ENCODE measurements at regions not wholly inside any gene's neighbourhood (a gene's known extent, or its start where the extent isn't known, plus 50 kb on each side); places are given as distances from the start of the nearest gene placed in this dataset.

DNA sequence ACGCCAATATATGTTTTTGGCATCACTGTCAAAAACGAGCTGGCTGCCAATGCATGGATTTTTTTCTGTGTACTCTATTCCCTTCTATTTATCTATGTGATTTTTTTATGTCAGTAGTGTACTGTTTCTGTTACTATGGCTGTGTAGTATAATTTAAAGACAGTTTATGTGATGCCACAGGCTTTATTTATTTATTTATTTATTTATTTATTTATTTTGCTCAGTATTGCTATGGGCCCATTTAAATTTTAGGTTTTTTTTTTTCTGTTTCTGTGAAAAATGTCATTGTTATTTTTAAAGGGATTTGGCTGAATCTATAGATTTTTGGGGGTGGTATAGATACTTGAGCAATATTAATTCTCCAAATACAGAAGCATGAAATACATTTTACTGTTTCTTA lies 338.4 kb upstream of the POU3F4 start (continued):
- TF ChIP-seq TCF7L2 (IDR thresholded peaks at IDR 0.05; ENCODE audit: borderline replicate concordance, extremely low read depth, insufficient read depth, insufficient read length) = no peak
- TF ChIP-seq EZH2phosphoT487 (IDR thresholded peaks at IDR 0.05; ENCODE audit: borderline replicate concordance) = no peak
- TF ChIP-seq, protein P1, sequence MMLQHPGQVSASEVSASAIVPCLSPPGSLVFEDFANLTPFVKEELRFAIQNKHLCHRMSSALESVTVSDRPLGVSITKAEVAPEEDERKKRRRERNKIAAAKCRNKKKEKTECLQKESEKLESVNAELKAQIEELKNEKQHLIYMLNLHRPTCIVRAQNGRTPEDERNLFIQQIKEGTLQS (IDR thresholded peaks at IDR 0.05) = no peak

DNA sequence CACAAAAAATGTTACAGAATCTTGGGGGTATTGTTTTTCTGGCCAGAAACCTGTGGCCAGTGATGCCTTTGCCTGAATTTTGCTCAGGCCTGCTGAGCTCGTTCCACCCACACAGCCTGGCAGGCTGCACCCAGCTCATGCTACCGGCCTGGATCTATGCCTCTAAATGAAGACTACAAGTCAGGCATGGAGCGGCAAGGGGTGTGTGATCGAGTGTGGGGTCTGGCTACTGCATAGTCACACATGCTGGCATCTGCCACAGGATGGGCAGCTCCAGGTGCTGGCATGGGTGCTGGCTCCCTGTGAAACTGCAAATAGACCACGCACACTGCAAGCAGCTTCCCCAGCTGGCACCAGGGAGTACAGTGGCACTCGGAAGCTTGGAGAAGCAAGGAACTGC lies 323.1 kb upstream of the POU3F4 start:
- Histone ChIP-seq H3K4me3 (replicated peaks in 1 of 2; ENCODE audit: low read depth in 1 of 2, low read length in 2 of 2) (no peak overlapping the region), H3K27ac (ENCODE audit: low read depth, low read length) (no peak overlapping the region), H3K79me2 (ENCODE audit: insufficient read depth, low read length) (no peaks in the 10 kb centered on the region), H3K36me3 (ENCODE audit: control insufficient read depth in 1 of 2, insufficient read depth in 2 of 2, low read length in 2 of 2) (no peaks in the 10 kb centered on the region), H3K9ac (ENCODE audit: low read length) (no peak overlapping the region), H3K9me2 (ENCODE audit: insufficient read depth) (no peaks in the 10 kb centered on the region), H2AFZ (ENCODE audit: low read depth, low read length, poor library complexity, severe bottlenecking) (no peak overlapping the region), H3K9me3 (ENCODE audit: control insufficient read depth in 1 of 2, insufficient read depth in 1 of 2, low read depth in 1 of 2, low read length in 2 of 2) (no peaks in the 10 kb centered on the region; a peak in 1 of 4 replicates), H3K27me3 (ENCODE audit: insufficient read depth, low read length) (no peaks in the 10 kb centered on the region), H3K4me2 (ENCODE audit: low read length) (no peak overlapping the region), H3K4me1 (ENCODE audit: control insufficient read depth in 1 of 2, insufficient read depth in 2 of 2, low read length in 2 of 2) (no peaks in the 10 kb centered on the region), H4K20me1 (ENCODE audit: insufficient read depth) (no peaks in the 10 kb centered on the region)
- DNase-seq (ENCODE audit: low read depth, low spot score) = no peak
- intact Hi-C loops (cut with micrococcal nuclease) = no loop called here
- BruUV-seq (replicated peaks) = no TSS peak
- TF ChIP-seq YY1 (IDR thresholded peaks at IDR 0.05; ENCODE audit: extremely low read depth, insufficient replicate concordance, low read depth, low read length) (no peak), SIN3A (IDR thresholded peaks at IDR 0.05; ENCODE audit: low read depth) (no peak), EZH2phosphoT487 (IDR thresholded peaks at IDR 0.05; ENCODE audit: borderline replicate concordance) (no peak), ZFX (IDR thresholded peaks at IDR 0.05) (no peak), FOSL1 (IDR thresholded peaks at IDR 0.05; ENCODE audit: low read depth) (no peak), CEBPB (IDR thresholded peaks at IDR 0.05; ENCODE audit: low read depth) (no peak), POLR2AphosphoS5 (IDR thresholded peaks at IDR 0.05; ENCODE audit: low read depth, low read length) (no peak), SP1 (IDR thresholded peaks at IDR 0.05; ENCODE audit: low read depth) (no peak), JUND (IDR thresholded peaks at IDR 0.05) (no peak), POLR2A (IDR thresholded peaks at IDR 0.05; ENCODE audit: borderline replicate concordance, extremely low read depth, insufficient read depth, insufficient read length) (no peak), EZH2 (IDR thresholded peaks at IDR 0.05) (no peak), CBX3 (IDR thresholded peaks at IDR 0.05; ENCODE audit: low read depth) (no peak), ELF1 (IDR thresholded peaks at IDR 0.05; ENCODE audit: borderline replicate concordance, low read depth) (no peak)
- TF ChIP-seq, protein P2, sequence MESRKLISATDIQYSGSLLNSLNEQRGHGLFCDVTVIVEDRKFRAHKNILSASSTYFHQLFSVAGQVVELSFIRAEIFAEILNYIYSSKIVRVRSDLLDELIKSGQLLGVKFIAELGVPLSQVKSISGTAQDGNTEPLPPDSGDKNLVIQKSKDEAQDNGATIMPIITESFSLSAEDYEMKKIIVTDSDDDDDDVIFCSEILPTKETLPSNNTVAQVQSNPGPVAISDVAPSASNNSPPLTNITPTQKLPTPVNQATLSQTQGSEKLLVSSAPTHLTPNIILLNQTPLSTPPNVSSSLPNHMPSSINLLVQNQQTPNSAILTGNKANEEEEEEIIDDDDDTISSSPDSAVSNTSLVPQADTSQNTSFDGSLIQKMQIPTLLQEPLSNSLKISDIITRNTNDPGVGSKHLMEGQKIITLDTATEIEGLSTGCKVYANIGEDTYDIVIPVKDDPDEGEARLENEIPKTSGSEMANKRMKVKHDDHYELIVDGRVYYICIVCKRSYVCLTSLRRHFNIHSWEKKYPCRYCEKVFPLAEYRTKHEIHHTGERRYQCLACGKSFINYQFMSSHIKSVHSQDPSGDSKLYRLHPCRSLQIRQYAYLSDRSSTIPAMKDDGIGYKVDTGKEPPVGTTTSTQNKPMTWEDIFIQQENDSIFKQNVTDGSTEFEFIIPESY (IDR thresholded peaks at IDR 0.05; ENCODE audit: extremely low read depth, insufficient replicate concordance, low read length) = no peak
- no peak for ATAC-seq
- CTCF ChIA-PET = no interaction called here
- POLR2A ChIA-PET = no interaction called here
- RAD21 ChIA-PET (ENCODE audit: low non-redundant PET in 1 of 2, low total read pairs in 2 of 2, uncharacterized antibody in 2 of 2, unreplicated experiment in 2 of 2) = no interaction called here

Data from HCT116 (cell line).